A204.1 (cell line): ENCODE measurements at regions not wholly inside any gene's neighbourhood (a gene's known extent, or its start where the extent isn't known, plus 50 kb on each side); places are given as distances from the start of the nearest gene placed in this dataset.
A peak's percentile ranks its signal among the peaks of the same experiment; 100 is the strongest.

Experiments used
- FAIRE-seq: peaks from 2 replicates; lab custom pipeline; 2012; peaks lifted over from hg19 to GRCh38; lab: Jason Lieb, UNC

GRCh38 chr5:129341306-129341705 lies 118.8 kb upstream of the ADAMTS19 start:
- no peak for FAIRE-seq

GRCh38 chr5:129342796-129343195 lies 117.3 kb upstream of the ADAMTS19 start:
- FAIRE-seq = no peak

GRCh38 chr5:129345213-129345924 lies 114.7 kb upstream of the ADAMTS19 start:
- FAIRE-seq = no peak

- no peak for FAIRE-seq
These were observed 103.3 kb upstream of the ADAMTS19 start for GRCh38 chr5:129356846-129357245.

GRCh38 chr5:129358069-129358468 lies 102.0 kb upstream of the ADAMTS19 start:
- no peak for FAIRE-seq

GRCh38 chr5:129359450-129359849 lies 100.6 kb upstream of the ADAMTS19 start:
- FAIRE-seq = no peak

- FAIRE-seq = peak; percentile 57
These were observed 98.6 kb upstream of the ADAMTS19 start for GRCh38 chr5:129361441-129362025.

GRCh38 chr5:129362456-129362855 lies 97.6 kb upstream of the ADAMTS19 start:
- FAIRE-seq = no peak

GRCh38 chr5:129363991-129364390 lies 96.1 kb upstream of the ADAMTS19 start:
- no peak for FAIRE-seq

GRCh38 chr5:129367883-129368282 lies 92.2 kb upstream of the ADAMTS19 start:
- no peak for FAIRE-seq

GRCh38 chr5:129372025-129372424 lies 88.1 kb upstream of the ADAMTS19 start:
- FAIRE-seq = no peak

- no peak for FAIRE-seq
These were observed 82.6 kb upstream of the ADAMTS19 start for GRCh38 chr5:129377504-129377903.

- no peak for FAIRE-seq
These were observed 81.1 kb upstream of the ADAMTS19 start for GRCh38 chr5:129378961-129379360.

- no peak for FAIRE-seq
These were observed 80.7 kb upstream of the ADAMTS19 start for GRCh38 chr5:129379406-129379805.

GRCh38 chr5:129382921-129383672 lies 77.0 kb upstream of the ADAMTS19 start:
- no peak for FAIRE-seq

GRCh38 chr5:129384193-129384592 lies 75.9 kb upstream of the ADAMTS19 start:
- peak; percentile 27 for FAIRE-seq

- no peak for FAIRE-seq
These were observed 75.4 kb upstream of the ADAMTS19 start for GRCh38 chr5:129384736-129385135.

- FAIRE-seq = no peak
These were observed 72.2 kb upstream of the ADAMTS19 start for GRCh38 chr5:129387944-129388343.

- no peak for FAIRE-seq
These were observed 67.4 kb upstream of the ADAMTS19 start for GRCh38 chr5:129392681-129393080.

GRCh38 chr5:129395247-129395646 lies 64.9 kb upstream of the ADAMTS19 start:
- FAIRE-seq = no peak

- no peak for FAIRE-seq
These were observed 61.9 kb upstream of the ADAMTS19 start for GRCh38 chr5:129398026-129398678.

- no peak for FAIRE-seq
These were observed 61.0 kb upstream of the ADAMTS19 start for GRCh38 chr5:129399069-129399468.
